H1 (cell line): ENCODE measurements at regions not wholly inside any gene's neighbourhood (a gene's known extent, or its start where the extent isn't known, plus 50 kb on each side); places are given as distances from the start of the nearest gene placed in this dataset.

ENCODE experiments used
- CTCF ChIA-PET: fragments of 300-600 bp; sonication (Branson Sonifier 250); formaldehyde crosslinking; loops from one replicate; lab custom pipeline; 2021; ENCODE audit not compliant: partially characterized antibody; lab: Charles Lee
- POLR2A ChIA-PET: fragments of 300-600 bp; sonication (Branson Sonifier 250); formaldehyde crosslinking; loops from one replicate; lab custom pipeline; 2021; ENCODE audit warnings: inconsistent platforms; ENCODE audit not compliant: partially characterized antibody; lab: Charles Lee
- DNase-seq, 2 experiments: peaks; one replicate each; pipeline versions ENCODE4 v3.0.0 to v3.0.0-alpha.2; 2010 to 2022; ENCODE audit warnings: low spot score in 2 of 2, low read depth in 1 of 2, mixed read lengths in 1 of 2
- FAIRE-seq: peaks from 2 replicates; lab custom pipeline; 2011; peaks lifted over from hg19 to GRCh38; lab: Jason Lieb, UNC
- H2AFZ ChIP-seq: 2 replicates; pipeline ENCODE4 v1.8.1; 2012; ENCODE audit warnings: low read length, inconsistent platforms
- H2AK5ac ChIP-seq: 2 replicates; pipeline ENCODE4 v1.6.1; 2013; ENCODE audit warnings: low read depth, low read length
- H2BK120ac ChIP-seq: replicated peaks from 2 replicates; pipeline ENCODE3; 2013; ENCODE audit warnings: low read depth, low read length, inconsistent platforms
- H2BK12ac ChIP-seq: 2 replicates; pipeline ENCODE4 v1.6.1; 2013; ENCODE audit warnings: low read depth, low read length
- H2BK15ac ChIP-seq: 2 replicates; pipeline ENCODE4 v1.6.1; 2013; ENCODE audit warnings: low read length
- H2BK20ac ChIP-seq: 2 replicates; pipeline ENCODE4 v1.6.1; 2013; ENCODE audit warnings: low read length
- H2BK5ac ChIP-seq: 2 replicates; pipeline ENCODE4 v1.6.1; 2013; ENCODE audit warnings: low read depth, low read length
- H3K14ac ChIP-seq: 2 replicates; pipeline ENCODE4 v1.6.1; 2013; ENCODE audit warnings: inconsistent platforms; ENCODE audit not compliant: insufficient read length
- H3K18ac ChIP-seq: 2 replicates; pipeline ENCODE4 v1.6.1; 2013; ENCODE audit warnings: low read length; ENCODE audit errors: extremely low read depth
- H3K23ac ChIP-seq: 2 replicates; pipeline ENCODE4 v1.6.1; 2013; ENCODE audit warnings: inconsistent platforms; ENCODE audit not compliant: insufficient read length
- H3K23me2 ChIP-seq: 2 replicates; pipeline ENCODE4 v1.6.1; 2013; ENCODE audit warnings: low read depth, low read length
- H3K27ac ChIP-seq: 2 replicates; pipeline ENCODE4 v1.6.1; 2011; ENCODE audit warnings: low read depth, low read length, inconsistent platforms
- H3K27me3 ChIP-seq, 4 experiments: replicated peaks in 1 of 4; 1 replicate in 1 of 4; 2 replicates in 3 of 4; pipeline versions ENCODE4 v1.6.1 to v1.8.1; 2011 to 2013; ENCODE audit warnings: low read length in 3 of 4, mild to moderate bottlenecking in 3 of 4, inconsistent platforms in 2 of 4, mixed read lengths in 2 of 4, moderate library complexity in 1 of 4; ENCODE audit not compliant: control insufficient read depth in 3 of 4, insufficient read depth in 3 of 4; ENCODE audit errors: extremely low read depth in 1 of 4
- H3K36me3 ChIP-seq, 4 experiments: 2 replicates each; pipeline versions ENCODE4 v1.6.1 to v1.8.1; 2011 to 2013; ENCODE audit warnings: mild to moderate bottlenecking in 4 of 4, low read length in 3 of 4, moderate library complexity in 2 of 4, control low read depth in 1 of 4, inconsistent platforms in 1 of 4; ENCODE audit not compliant: insufficient read depth in 4 of 4, control insufficient read depth in 2 of 4
- H3K4ac ChIP-seq: replicated peaks from 2 replicates; pipeline ENCODE3; 2013; ENCODE audit warnings: low read length, low read depth, mixed read lengths, inconsistent platforms; ENCODE audit not compliant: insufficient read length
- H3K4me1 ChIP-seq, 4 experiments: replicated peaks in 1 of 4; 1 replicate in 1 of 4; 2 replicates in 3 of 4; pipeline versions ENCODE4 v1.6.1 to v1.8.1; 2011 to 2013; ENCODE audit warnings: low read length in 3 of 4, inconsistent platforms in 2 of 4, mixed read lengths in 1 of 4; ENCODE audit not compliant: insufficient read depth in 4 of 4, control insufficient read depth in 3 of 4
- H3K4me2 ChIP-seq, 2 experiments: 2 replicates each; pipeline versions ENCODE4 v1.6.1 to v1.8.1; 2011 to 2013; ENCODE audit warnings: low read depth in 2 of 2, low read length in 2 of 2, control low read depth in 1 of 2, inconsistent platforms in 1 of 2, mild to moderate bottlenecking in 1 of 2; ENCODE audit not compliant: insufficient read depth in 1 of 2
- H3K4me3 ChIP-seq, 4 experiments: fragments of 200-600, 300-600 bp in 1 of 4; sonication (generic), shearing (Covaris generic), sonication (Bioruptor Twin) in 1 of 4; 2 replicates each; pipeline versions ENCODE4 v1.5.1 to v1.8.1; 2011 to 2016; ENCODE audit warnings: low read length in 4 of 4, low read depth in 3 of 4, control low read depth in 2 of 4, inconsistent platforms in 2 of 4, mild to moderate bottlenecking in 2 of 4, mixed read lengths in 1 of 4, moderate library complexity in 1 of 4; ENCODE audit not compliant: insufficient read depth in 2 of 4; ENCODE audit errors: extremely low read depth in 1 of 4
- H3K56ac ChIP-seq: replicated peaks from 2 replicates; pipeline ENCODE3; 2013; ENCODE audit warnings: low read depth, mild to moderate bottlenecking, mixed read lengths, low read length, inconsistent platforms; ENCODE audit not compliant: insufficient read length
- H3K79me1 ChIP-seq: 2 replicates; pipeline ENCODE4 v1.6.1; 2013; ENCODE audit warnings: low read depth, low read length, control low read depth
- H3K79me2 ChIP-seq, 2 experiments: 2 replicates each; pipeline versions ENCODE4 v1.6.1 to v1.8.1; 2012 to 2013; ENCODE audit warnings: low read length in 2 of 2, mild to moderate bottlenecking in 2 of 2, inconsistent platforms in 1 of 2; ENCODE audit not compliant: insufficient read depth in 2 of 2, control insufficient read depth in 1 of 2
- H3K9ac ChIP-seq, 4 experiments: replicated peaks in 1 of 4; 1 replicate in 1 of 4; 2 replicates in 3 of 4; pipeline versions ENCODE4 v1.6.1 to v1.8.1; 2011 to 2013; ENCODE audit warnings: low read depth in 3 of 4, low read length in 3 of 4, control low read depth in 2 of 4, mild to moderate bottlenecking in 2 of 4, moderate library complexity in 2 of 4, inconsistent platforms in 1 of 4; ENCODE audit errors: extremely low read depth in 1 of 4
- H3K9me3 ChIP-seq, 2 experiments: 2 replicates each; pipeline versions ENCODE4 v1.6.1 to v1.8.1; 2012 to 2013; ENCODE audit warnings: mild to moderate bottlenecking in 2 of 2, moderate library complexity in 2 of 2, control low read depth in 1 of 2, inconsistent platforms in 1 of 2, low read depth in 1 of 2, low read length in 1 of 2, mixed read lengths in 1 of 2; ENCODE audit not compliant: insufficient read depth in 2 of 2
- H4K20me1 ChIP-seq, 2 experiments: replicated peaks in 1 of 2; 2 replicates each; pipeline versions ENCODE3 to v1.8.1; 2011 to 2013; ENCODE audit warnings: inconsistent platforms in 2 of 2, low read length in 2 of 2, mild to moderate bottlenecking in 1 of 2; ENCODE audit not compliant: insufficient read depth in 2 of 2, control insufficient read depth in 1 of 2
- H4K5ac ChIP-seq: 2 replicates; pipeline ENCODE4 v1.6.1; 2013; ENCODE audit warnings: low read length, low read depth, mixed read lengths, inconsistent platforms; ENCODE audit not compliant: insufficient read length
- H4K8ac ChIP-seq: 2 replicates; pipeline ENCODE4 v1.8.0; 2013; ENCODE audit warnings: mild to moderate bottlenecking, moderate library complexity, low read length, inconsistent platforms; ENCODE audit not compliant: insufficient read depth; ENCODE audit errors: extremely low read depth
- H4K91ac ChIP-seq: replicated peaks from 2 replicates; pipeline ENCODE3; 2013; ENCODE audit warnings: low read length, mixed read lengths, inconsistent platforms; ENCODE audit not compliant: insufficient read length
- BACH1 ChIP-seq: IDR thresholded peaks from 2 replicates; pipeline ENCODE4 v1.6.1; 2012; ENCODE audit warnings: low read length, improper control_type of control experiment
- SP4 ChIP-seq: IDR thresholded peaks from 2 replicates; pipeline ENCODE4 v1.6.1; 2012; ENCODE audit warnings: low read length, inconsistent platforms
- WGBS, 2 experiments: shearing (Covaris generic) in 1 of 2; methylation state at CpG; one replicate each; pipeline versions ENCODE4 v1.1.6 to v1.1.7; 2013 to 2015; ENCODE audit warnings: low lambda C conversion rate in 2 of 2, mixed read lengths in 2 of 2, inconsistent platforms in 1 of 2, low coverage in 1 of 2, missing lambda C conversion rate in 1 of 2; ENCODE audit not compliant: insufficient replicate concordance in 2 of 2, insufficient coverage in 1 of 2, insufficient read length in 1 of 2; ENCODE audit errors: extremely low coverage in 1 of 2, missing lambda C conversion rate in 1 of 2; 5-methylcytosine and 5-hydroxymethylcytosine counted together

- Histone ChIP-seq H3K36me3 (no peaks in the 10 kb centered on the region), H3K56ac (no peak overlapping the region), H2BK12ac (no peak overlapping the region), H4K5ac (no peak overlapping the region), H3K4me1 (no peaks in the 10 kb centered on the region), H4K91ac (no peak overlapping the region)
- no peak for TF ChIP-seq SP4
- TF ChIP-seq BACH1 = no peak
- TF ChIP-seq, all 59 proteins: peak for 0
- Histone ChIP-seq H3K9ac (no peak overlapping the region), H3K79me1 (no peaks in the 10 kb centered on the region), H2BK20ac (no peak overlapping the region), H3K4me3 (no peak overlapping the region), H3K23me2 (no peaks in the 10 kb centered on the region), H4K20me1 (no peaks in the 10 kb centered on the region), H3K23ac (no peak overlapping the region), H3K14ac (no peak overlapping the region), H2AK5ac (no peak overlapping the region), H2BK15ac (no peak overlapping the region), H3K27me3 (no peaks in the 10 kb centered on the region), H2AFZ (no peak overlapping the region), H3K9me3 (no peaks in the 10 kb centered on the region), H3K4me2 (no peak overlapping the region), H3K4ac (no peak overlapping the region), H3K27ac (no peak overlapping the region), H3K79me2 (no peaks in the 10 kb centered on the region), H2BK120ac (no peak overlapping the region), H4K8ac (no peak overlapping the region), H2BK5ac (no peak overlapping the region), H3K18ac (no peak overlapping the region)
- DNase-seq (no peak), FAIRE-seq (no peak)
- ChIA-PET POLR2A (no interaction called here), CTCF (interaction anchor here (0.8 to 1.2 kb wide), 2 partner anchors 51 to 161 kb away, joined by 3 to 4 read pairs; no protein-coding TSS in a partner anchor)
- WGBS, 2 experiments = 96% methylated on average over 2 of the region's 2 CpGs; no CpG with 5 or more reads in 1 of the 2 experiments
Observed at GRCh38 chr3:163218336-163218735, 1721.7 kb downstream of the OTOL1 start.
